ENCODE measurements at regions not wholly inside any gene's neighbourhood (a gene's known extent, or its start where the extent isn't known, plus 50 kb on each side); places are given as distances from the start of the nearest gene placed in this dataset.

GRCh38 chr3:22175947-22176346, 424.9 kb upstream of the ZNF385D start:
- TF ChIP-seq POLR2AphosphoS5 (IDR thresholded peaks at IDR 0.05), result no peak
- no peak for TF ChIP-seq POLR2A (IDR thresholded peaks at IDR 0.05)
- no peak for TF ChIP-seq EP300 (IDR thresholded peaks at IDR 0.05)
- TF ChIP-seq, protein P1, sequence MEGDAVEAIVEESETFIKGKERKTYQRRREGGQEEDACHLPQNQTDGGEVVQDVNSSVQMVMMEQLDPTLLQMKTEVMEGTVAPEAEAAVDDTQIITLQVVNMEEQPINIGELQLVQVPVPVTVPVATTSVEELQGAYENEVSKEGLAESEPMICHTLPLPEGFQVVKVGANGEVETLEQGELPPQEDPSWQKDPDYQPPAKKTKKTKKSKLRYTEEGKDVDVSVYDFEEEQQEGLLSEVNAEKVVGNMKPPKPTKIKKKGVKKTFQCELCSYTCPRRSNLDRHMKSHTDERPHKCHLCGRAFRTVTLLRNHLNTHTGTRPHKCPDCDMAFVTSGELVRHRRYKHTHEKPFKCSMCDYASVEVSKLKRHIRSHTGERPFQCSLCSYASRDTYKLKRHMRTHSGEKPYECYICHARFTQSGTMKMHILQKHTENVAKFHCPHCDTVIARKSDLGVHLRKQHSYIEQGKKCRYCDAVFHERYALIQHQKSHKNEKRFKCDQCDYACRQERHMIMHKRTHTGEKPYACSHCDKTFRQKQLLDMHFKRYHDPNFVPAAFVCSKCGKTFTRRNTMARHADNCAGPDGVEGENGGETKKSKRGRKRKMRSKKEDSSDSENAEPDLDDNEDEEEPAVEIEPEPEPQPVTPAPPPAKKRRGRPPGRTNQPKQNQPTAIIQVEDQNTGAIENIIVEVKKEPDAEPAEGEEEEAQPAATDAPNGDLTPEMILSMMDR (IDR thresholded peaks at IDR 0.05), result peak in 2 of 4 experiments; percentile 15 to 36

Data from gastroesophageal sphincter (tissue), 3 donors.